Motor neuron (in vitro differentiated cells): ENCODE measurements at regions not wholly inside any gene's neighbourhood (a gene's known extent, or its start where the extent isn't known, plus 50 kb on each side); places are given as distances from the start of the nearest gene placed in this dataset.

Source experiments
- ATAC-seq, 8 experiments: fragments of 200-7000 bp; cut with Tn5 transposase; replicated peaks in 6 of 8; 2 replicates each; pipeline ENCODE4 v1.8.0; 2021; ENCODE audit warnings: mild to moderate bottlenecking in 8 of 8, moderate library complexity in 8 of 8
- H3K27ac ChIP-seq, 2 donors: fragments of 250-450 bp; sonication (Bioruptor Pico); 2 replicates each; pipeline ENCODE4 v1.9.0; 2021; ENCODE audit warnings: antibody characterized with exemption in 2 of 2, mild to moderate bottlenecking in 2 of 2, moderate library complexity in 1 of 2
- H3K4me1 ChIP-seq, 2 donors: fragments of 250-450 bp; sonication (Bioruptor Pico); replicated peaks in 1 of 2; 2 replicates each; pipeline ENCODE4 v1.6.1; 2021; ENCODE audit warnings: antibody characterized with exemption in 2 of 2, mild to moderate bottlenecking in 2 of 2, moderate library complexity in 1 of 2
- H3K4me3 ChIP-seq, 5 donors: fragments of 250-450 bp; sonication (Bioruptor Pico); 2 replicates each; pipeline ENCODE4 v1.9.0; 2021; ENCODE audit warnings: antibody characterized with exemption in 5 of 5, mild to moderate bottlenecking in 5 of 5, moderate library complexity in 4 of 5
- WGBS, 10 experiments: fragments of 450-650 bp; shearing (Covaris generic); methylation state at CpG; one replicate each; pipeline ENCODE4 v1.0.0; 2022; 5-methylcytosine and 5-hydroxymethylcytosine counted together
- in situ Hi-C, 9 experiments: fragments of 400-800 bp; cut with MboI; loops; one replicate each; pipeline ENCODE4 v1.15.0; 2021; ENCODE audit warnings: low sequenced_read_pairs in 9 of 9, low pct_unique_long_range_greater_than_20kb in 2 of 9; ENCODE audit not compliant: unreplicated experiment in 9 of 9

- no peak overlapping the region for H3K4me3 ChIP-seq
- in situ Hi-C loops = no loop called here
- no peak for ATAC-seq
- no peaks in the 10 kb centered on the region for H3K4me1 ChIP-seq
- no peak overlapping the region for H3K27ac ChIP-seq
- WGBS, 10 experiments = 40 to 100% (median 87%) methylated on average over 1 to 3 of the region's 4 CpGs; no CpG with 5 or more reads in 1 of the 10 experiments
These were observed 88.2 kb upstream of the CAMK2D start for GRCh38 chr4:113849771-113850170.

GRCh38 chr4:113847710-113848109, 86.2 kb upstream of the CAMK2D start:
- Histone ChIP-seq H3K4me3 (no peak overlapping the region), H3K4me1 (no peaks in the 10 kb centered on the region), H3K27ac (no peak overlapping the region)
- 67 to 100% (median 89%) methylated on average over 2 to 4 of the region's 5 CpGs; no CpG with 5 or more reads in 2 of the 10 experiments for WGBS, 10 experiments
- no peak for ATAC-seq
- in situ Hi-C loops = no loop called here

- in situ Hi-C loops = no loop called here
- no peak for ATAC-seq
- H3K4me1 ChIP-seq = no peaks in the 10 kb centered on the region
- H3K27ac ChIP-seq = no peak overlapping the region
- H3K4me3 ChIP-seq = no peak overlapping the region
- WGBS, 10 experiments = 76 to 100% (median 97%) methylated on average over 1 to 4 of the region's 4 CpGs; no CpG with 5 or more reads in 2 of the 10 experiments
These were observed 84.9 kb upstream of the CAMK2D start for GRCh38 chr4:113846433-113846832.

- no peak for ATAC-seq
- Histone ChIP-seq H3K4me3 (no peak overlapping the region), H3K27ac (no peak overlapping the region), H3K4me1 (no peaks in the 10 kb centered on the region)
- in situ Hi-C loops = no loop called here
- 58 to 100% (median 92%) methylated on average over 1 to 5 of the region's 5 CpGs; no CpG with 5 or more reads in 1 of the 10 experiments for WGBS, 10 experiments
These were observed 83.6 kb upstream of the CAMK2D start for GRCh38 chr4:113845138-113845537.

- WGBS, 10 experiments = 44 to 100% (median 76%) methylated on average over 1 to 2 of the region's 2 CpGs; no CpG with 5 or more reads in 5 of the 10 experiments
- in situ Hi-C loops = no loop called here
- Histone ChIP-seq H3K4me1 (no peaks in the 10 kb centered on the region), H3K27ac (no peak overlapping the region), H3K4me3 (no peak overlapping the region)
- ATAC-seq = no peak
These were observed 82.8 kb upstream of the CAMK2D start for GRCh38 chr4:113844369-113844768.

GRCh38 chr4:113840861-113841260, 79.3 kb upstream of the CAMK2D start:
- in situ Hi-C loops = no loop called here
- H3K4me3 ChIP-seq = no peak overlapping the region
- ATAC-seq = no peak
- H3K4me1 ChIP-seq = peaks cover 0 to 3% of the 10 kb centered on the region in 2 donors
- no peak overlapping the region for H3K27ac ChIP-seq
- WGBS, 10 experiments = 60 to 100% (median 86%) methylated on average over 1 to 2 of the region's 2 CpGs

- in situ Hi-C loops = no loop called here
- no peak overlapping the region for H3K4me3 ChIP-seq
- ATAC-seq = no peak
- 71 to 100% (median 100%) methylated on average over 1 to 2 of the region's 2 CpGs; no CpG with 5 or more reads in 1 of the 10 experiments for WGBS, 10 experiments
- no peak overlapping the region for H3K27ac ChIP-seq
- peaks cover 0 to 3% of the 10 kb centered on the region in 2 donors for H3K4me1 ChIP-seq
These were observed 76.9 kb upstream of the CAMK2D start for GRCh38 chr4:113838460-113838859.

- Histone ChIP-seq H3K4me3 (no peak overlapping the region), H3K27ac (no peak overlapping the region), H3K4me1 (peaks cover 0 to 3% of the 10 kb centered on the region in 2 donors)
- ATAC-seq = peak in 7 of 8 experiments; percentile 44 to 95 (median 72)
- in situ Hi-C loops = no loop called here
- WGBS, 10 experiments = 0 to 100% (median 30%) methylated on average over 1 of the region's 1 CpG; no CpG with 5 or more reads in 3 of the 10 experiments
These were observed 75.9 kb upstream of the CAMK2D start for GRCh38 chr4:113837397-113837796.

- no peak for ATAC-seq
- Histone ChIP-seq H3K27ac (no peak overlapping the region), H3K4me3 (no peak overlapping the region), H3K4me1 (peaks cover 0 to 3% of the 10 kb centered on the region in 2 donors)
- 0 to 100% (median 38%) methylated on average over 1 of the region's 1 CpG; no CpG with 5 or more reads in 3 of the 10 experiments for WGBS, 10 experiments
- in situ Hi-C loops = no loop called here
These were observed 73.5 kb upstream of the CAMK2D start for GRCh38 chr4:113835005-113835404.

GRCh38 chr4:113834298-113834697, 72.8 kb upstream of the CAMK2D start:
- in situ Hi-C loops = no loop called here
- Histone ChIP-seq H3K27ac (no peak overlapping the region), H3K4me1 (peaks cover 0 to 3% of the 10 kb centered on the region in 2 donors), H3K4me3 (no peak overlapping the region)
- WGBS, 10 experiments = 19 to 73% (median 58%) methylated on average over 1 to 3 of the region's 3 CpGs; no CpG with 5 or more reads in 3 of the 10 experiments
- ATAC-seq = no peak

- WGBS, 10 experiments = 13 to 100% (median 85%) methylated on average over 1 to 4 of the region's 4 CpGs
- in situ Hi-C loops = no loop called here
- no peak overlapping the region for H3K4me3 ChIP-seq
- H3K27ac ChIP-seq = no peak overlapping the region
- no peak for ATAC-seq
- H3K4me1 ChIP-seq = peaks cover 0 to 3% of the 10 kb centered on the region in 2 donors
These were observed 71.3 kb upstream of the CAMK2D start for GRCh38 chr4:113832803-113833202.

GRCh38 chr4:113831457-113831856, 69.9 kb upstream of the CAMK2D start:
- Histone ChIP-seq H3K4me3 (no peak overlapping the region), H3K4me1 (no peaks in the 10 kb centered on the region), H3K27ac (no peak overlapping the region)
- ATAC-seq = peak in 1 of 8 experiments; percentile 35
- in situ Hi-C loops = no loop called here

GRCh38 chr4:113828702-113829101, 67.2 kb upstream of the CAMK2D start:
- WGBS, 10 experiments = 30 to 83% (median 71%) methylated on average over 1 to 2 of the region's 2 CpGs; no CpG with 5 or more reads in 2 of the 10 experiments
- ATAC-seq = no peak

GRCh38 chr4:113827285-113827684, 65.7 kb upstream of the CAMK2D start:
- no peak overlapping the region for H3K4me3 ChIP-seq
- H3K4me1 ChIP-seq = no peaks in the 10 kb centered on the region
- WGBS, 10 experiments = 0 to 100% (median 95%) methylated on average over 1 to 2 of the region's 2 CpGs; no CpG with 5 or more reads in 1 of the 10 experiments
- in situ Hi-C loops = no loop called here
- no peak for ATAC-seq
- no peak overlapping the region for H3K27ac ChIP-seq

More at GRCh38 chr4:113828702-113829101, 67.2 kb upstream of the CAMK2D start:
- Histone ChIP-seq H3K27ac (no peak overlapping the region), H3K4me3 (no peak overlapping the region), H3K4me1 (no peaks in the 10 kb centered on the region)
- in situ Hi-C loops = no loop called here
